Superior temporal gyrus (tissue), 1 donor: ENCODE measurements at regions not wholly inside any gene's neighbourhood (a gene's known extent, or its start where the extent isn't known, plus 50 kb on each side); places are given as distances from the start of the nearest gene placed in this dataset.
A peak's percentile ranks its signal among the peaks of the same experiment; 100 is the strongest.

Source experiments
- DNase-seq: peaks from one replicate; pipeline ENCODE4 v3.0.0-alpha.2; 2016; ENCODE audit errors: extremely low spot score

DNA sequence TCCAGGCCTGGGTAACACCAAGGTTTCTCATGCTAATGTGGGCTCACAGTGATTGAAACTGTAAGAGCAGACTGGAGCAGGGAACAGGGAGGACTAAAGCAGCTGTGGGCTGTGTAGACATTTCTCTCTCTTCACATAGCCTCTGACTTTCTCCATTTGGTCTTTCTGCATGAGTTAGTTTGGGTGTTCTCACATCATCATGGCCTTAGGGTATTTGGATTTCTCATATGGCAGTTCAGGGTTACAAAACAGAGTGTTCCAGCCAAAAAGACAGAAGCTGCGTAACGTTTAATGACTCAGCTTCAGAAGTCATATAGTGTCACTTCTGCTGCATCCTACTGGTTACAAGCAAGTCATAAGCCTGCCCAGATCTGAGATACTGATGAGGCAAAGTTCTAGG is 52.0 kb upstream of the OSBPL8 start:
- no peak for DNase-seq

DNA sequence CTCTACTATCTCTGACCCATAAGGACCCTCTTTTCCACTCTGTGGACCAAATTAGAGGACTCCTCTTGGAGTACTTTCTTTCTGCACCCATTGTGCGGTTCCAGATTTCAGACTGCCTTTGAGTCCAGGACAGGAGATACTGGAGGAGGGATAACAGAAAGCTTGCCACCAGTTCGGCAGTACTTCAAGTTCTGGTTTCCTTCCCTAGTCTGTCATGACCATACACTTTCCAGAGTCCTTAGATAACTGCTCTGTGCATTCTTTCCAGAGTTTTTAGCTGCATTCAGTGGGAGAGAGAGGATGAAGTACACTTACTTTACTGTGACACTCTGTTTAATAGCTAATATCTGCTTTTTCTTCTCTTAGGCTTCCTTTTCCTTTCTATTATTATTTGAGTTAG is 54.8 kb upstream of the OSBPL8 start:
- no peak for DNase-seq

DNA sequence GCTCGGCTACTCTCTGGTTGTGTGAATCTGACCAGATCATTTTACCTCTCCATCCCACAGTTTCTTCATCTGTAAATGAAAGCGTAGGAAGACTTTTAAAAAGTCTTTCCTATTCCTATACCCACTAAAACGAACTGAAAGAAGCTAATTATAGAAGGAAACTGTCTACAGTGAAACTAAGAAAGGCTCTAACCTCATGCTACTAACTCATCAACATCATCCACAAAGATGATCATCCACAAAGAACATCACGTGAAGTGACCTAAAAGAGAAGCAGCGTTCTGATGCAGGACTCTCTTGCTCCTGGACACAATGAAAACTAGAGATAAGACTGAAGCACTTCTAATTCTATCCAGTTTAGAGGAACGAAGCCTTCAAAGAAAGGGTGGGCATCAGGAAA is 58.5 kb upstream of the OSBPL8 start:
- no peak for DNase-seq

DNA sequence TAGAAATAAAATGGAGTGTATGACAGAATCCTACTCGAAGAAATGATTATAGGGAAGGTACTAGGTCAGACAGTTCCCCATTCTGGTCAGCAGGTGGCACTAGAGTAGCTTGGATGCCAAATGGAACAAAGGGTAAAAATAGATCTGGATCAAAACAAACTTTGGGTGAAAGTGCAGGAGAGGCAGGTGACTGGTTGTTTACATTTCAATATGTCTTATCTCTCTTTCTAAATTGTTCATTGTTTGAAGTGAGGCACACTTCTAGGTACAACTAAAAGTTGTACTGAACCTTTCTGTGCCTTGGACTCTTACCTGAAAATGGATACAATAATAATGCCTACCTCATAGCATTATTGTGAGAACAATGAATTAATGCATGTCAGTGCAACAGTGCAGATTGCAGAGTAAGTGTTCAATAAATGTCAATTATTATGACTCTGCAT is 62.0 kb upstream of the OSBPL8 start:
- DNase-seq: peak; percentile 92

DNA sequence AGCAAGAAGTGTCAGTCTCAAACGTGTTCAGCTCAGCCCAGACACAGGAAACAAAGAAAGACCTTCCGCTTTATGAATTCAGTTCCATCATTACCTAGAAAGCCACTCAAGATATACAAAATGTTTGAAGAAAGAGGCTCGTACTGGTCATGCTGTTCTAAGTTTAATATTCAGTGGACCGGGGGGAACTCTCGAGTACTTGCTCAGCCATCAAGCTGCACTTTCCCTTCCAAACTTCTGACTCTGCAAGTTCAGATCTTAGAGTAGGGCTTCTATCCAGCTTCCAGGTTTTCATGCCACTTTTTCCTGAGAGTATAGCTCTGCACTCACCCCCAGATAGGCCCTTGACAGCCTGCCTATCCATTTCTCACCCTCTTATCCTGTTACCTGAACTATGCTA is 62.8 kb upstream of the OSBPL8 start:
- DNase-seq: no peak

DNA sequence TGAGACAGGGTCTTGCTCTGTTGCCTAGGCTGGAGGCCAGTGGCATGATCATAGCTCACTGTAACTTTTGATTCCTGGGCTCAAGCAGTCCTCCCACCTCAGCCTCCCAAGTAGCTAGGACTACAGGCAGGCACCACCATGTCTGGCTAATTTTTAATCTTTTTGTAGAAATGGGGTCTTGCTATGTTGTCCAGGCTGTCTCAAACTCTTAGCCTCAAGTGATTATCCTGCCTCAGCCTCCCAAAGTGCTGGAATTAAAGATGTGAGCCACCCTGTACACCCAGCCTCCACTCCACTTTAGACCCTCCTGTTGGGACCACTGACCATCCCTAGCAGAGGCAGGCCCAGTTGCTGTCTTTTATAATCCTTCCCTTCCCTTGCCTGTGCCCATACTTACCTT is 63.3 kb upstream of the OSBPL8 start:
- no peak for DNase-seq

DNA sequence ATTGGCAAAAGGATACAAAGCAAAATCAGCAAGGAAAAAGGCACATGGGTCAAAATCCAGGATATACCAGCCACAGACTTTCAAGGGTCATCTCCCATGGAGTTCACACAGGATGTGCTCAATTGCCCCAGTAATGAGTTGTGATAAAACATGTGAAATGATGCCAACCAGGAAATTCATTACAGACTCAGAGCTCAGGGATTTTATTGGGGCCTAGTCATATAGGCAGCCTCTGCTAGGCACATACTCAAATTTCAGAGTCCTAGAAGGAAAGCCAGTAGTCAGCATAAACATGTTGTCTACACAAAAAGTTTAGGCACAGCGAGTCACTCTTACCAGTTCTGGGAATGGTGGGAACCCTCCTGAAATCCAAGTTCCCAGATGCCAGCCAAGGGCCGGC is 64.4 kb upstream of the OSBPL8 start:
- DNase-seq: no peak

DNA sequence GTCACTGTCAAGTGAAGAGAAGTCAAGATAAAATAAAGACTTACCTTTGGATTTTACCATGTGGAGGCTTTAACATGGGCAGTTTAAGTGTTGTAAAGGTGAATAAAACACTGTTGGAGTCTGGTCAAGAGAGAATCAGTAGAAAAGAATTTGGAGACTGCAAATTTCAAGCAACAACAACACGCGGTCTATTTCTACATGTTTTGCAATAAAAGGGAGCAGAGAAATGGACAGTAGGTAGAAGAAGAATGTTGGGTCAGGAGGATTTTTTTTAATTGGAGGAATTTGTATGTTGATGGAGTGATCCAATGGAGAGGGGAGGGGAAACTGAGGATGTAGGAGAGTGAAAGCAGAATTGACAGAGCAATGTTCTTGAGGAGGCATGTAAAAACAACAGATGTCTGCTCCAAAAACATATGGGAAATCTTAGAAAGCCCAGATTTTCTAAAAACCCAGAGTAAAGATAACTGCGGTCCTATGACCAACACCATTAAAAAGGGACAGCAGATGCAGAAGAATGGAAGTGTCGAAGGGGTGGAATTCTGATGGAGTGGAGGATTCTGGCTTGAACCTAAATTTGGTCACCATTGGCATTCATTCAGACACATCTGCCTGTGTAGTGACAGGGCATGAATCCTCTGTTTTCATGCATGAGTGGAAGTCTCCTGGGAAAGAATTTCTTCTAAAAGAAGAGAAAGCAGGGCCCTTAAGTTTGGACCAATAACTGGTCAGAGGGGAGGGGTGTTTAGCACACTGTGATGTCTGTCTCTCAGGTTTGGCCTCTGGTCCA is 68.0 kb upstream of the OSBPL8 start:
- peak; percentile 46 for DNase-seq

DNA sequence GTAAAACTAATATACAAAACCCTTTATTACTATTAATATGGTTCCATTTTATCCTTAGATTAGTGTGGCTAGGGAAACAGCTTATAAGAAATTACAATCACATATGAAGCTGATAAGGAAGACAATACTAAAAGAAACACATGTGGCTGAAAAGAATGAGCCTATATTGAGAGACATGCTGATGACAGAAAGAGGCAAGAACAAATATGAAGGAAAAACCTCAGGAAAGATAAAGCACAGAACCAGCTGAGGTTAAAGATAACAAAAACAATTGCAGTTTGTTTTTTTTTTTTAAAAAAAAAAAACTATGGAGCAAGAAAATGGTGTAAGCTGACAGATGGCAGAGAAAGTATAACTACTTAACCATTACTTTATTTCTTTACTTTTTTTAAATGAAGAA is 69.2 kb upstream of the OSBPL8 start:
- DNase-seq: no peak

DNA sequence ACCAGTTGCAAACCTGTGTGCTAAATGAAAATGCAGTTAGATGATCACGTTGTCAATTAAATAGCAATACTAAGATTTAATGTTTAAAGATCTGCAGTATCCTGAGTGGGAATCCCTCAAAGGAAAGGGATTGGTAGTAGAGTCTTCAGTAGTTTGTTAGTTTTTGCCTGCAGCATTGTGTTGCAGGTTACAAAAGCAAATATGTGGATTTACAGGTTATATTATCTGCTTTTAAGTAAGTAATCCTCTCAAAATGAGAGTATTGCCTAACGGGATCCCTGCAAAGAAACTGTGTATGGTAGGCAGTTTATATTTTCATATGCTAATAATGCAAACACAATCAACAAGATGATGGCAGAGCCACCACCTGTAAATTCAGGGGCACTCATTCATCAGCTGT is 72.2 kb upstream of the OSBPL8 start:
- no peak for DNase-seq

DNA sequence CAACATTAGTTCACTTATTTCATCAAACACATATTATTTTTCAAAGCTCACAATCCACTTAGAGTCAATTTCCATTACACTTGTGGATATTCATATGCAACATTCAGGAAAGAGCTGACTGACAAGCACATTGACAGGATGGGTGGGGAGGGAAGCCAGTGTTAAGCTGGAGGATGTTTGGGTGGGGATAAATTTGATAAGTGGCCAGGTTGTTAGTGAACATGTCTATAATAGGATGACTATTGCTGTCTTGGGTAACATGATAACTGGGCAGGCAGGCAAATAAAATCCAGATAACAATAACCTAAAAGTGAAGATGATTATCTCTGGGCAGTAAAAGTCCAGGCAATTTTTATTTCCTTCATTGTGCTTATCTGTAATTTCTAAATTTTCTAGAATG is 73.8 kb upstream of the OSBPL8 start:
- DNase-seq: no peak

DNA sequence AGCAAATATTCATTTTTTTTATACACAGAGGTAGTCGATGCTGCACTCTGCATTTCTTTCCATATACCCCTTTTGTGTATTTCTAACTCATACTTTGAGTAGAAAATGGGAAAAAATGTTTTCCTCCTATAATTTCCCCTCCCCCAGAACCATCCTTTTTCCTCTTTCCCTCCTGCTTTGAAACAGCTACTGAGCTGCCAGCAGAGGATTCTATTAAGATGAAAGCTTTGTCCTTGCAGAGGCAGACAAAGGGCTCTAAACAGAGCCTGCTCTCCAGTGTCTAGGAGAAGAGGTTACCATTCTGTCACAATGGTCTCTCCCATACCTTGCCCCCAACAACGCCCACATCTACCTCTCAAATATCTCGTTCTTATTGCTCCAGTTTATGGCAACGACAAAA is 74.6 kb upstream of the OSBPL8 start:
- no peak for DNase-seq

DNA sequence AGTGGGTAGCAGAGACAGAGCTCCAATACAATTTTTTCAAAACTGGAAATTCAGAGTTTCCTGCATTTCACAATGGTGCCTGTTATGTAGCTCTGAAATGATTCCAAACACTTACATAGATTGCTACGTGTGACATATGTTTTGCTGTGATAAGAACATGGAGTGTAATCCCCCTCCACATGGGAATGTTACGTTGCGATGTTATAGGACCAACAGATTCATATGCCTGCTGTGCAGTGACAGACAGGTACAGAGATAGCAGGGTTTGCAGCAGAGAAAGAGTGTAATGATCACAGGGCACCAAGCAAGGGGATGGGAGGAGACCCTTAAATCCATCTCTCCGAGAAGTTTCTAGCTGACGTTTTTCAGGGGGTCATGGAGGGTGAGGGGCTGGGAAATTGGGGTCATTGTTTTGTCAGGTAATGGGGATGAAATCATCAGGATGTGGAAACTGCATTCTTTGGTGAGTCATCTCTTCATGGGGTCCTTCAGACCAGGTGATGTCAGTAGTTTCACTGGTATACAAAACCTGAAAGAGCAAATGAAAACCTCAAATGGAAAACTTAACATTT is 76.6 kb upstream of the OSBPL8 start:
- DNase-seq: no peak

DNA sequence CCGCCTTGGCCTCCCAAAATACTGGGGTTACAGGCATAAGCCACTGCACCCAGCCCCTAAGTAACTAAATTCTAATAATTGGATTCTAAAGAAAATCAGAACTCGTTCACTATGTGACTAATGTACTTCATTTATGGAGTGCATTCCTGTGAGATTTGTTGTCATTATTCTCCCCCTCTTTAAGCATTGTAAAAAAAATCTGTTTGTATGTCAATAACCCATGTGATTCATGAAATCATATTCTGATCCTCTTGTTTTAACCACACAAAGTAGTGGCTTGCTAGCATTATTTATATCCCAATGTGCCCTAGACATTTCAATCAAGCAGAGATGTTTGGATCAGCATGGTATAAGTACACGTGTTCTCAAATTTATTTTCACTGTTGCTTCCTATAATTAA is 78.2 kb upstream of the OSBPL8 start:
- no peak for DNase-seq

DNA sequence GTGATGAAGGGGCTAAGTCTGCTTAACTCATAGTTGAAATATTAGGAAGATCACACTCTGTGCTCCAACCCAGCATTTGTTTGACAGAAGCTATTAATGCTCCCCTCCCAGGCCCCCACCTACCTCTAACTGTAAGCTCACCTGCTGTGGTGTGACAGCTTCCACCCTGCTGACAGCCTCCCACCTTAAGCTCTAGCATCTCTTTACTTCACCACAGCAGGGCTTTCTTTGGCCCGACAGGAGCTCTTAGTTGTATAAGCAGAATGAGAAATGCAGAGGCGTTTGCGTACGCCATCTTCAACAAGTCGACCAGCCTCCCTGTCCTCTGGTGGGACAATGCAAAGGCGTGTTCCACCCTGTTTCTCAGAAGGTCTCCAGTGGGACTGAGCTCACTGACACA is 80.1 kb upstream of the OSBPL8 start:
- DNase-seq: no peak

DNA sequence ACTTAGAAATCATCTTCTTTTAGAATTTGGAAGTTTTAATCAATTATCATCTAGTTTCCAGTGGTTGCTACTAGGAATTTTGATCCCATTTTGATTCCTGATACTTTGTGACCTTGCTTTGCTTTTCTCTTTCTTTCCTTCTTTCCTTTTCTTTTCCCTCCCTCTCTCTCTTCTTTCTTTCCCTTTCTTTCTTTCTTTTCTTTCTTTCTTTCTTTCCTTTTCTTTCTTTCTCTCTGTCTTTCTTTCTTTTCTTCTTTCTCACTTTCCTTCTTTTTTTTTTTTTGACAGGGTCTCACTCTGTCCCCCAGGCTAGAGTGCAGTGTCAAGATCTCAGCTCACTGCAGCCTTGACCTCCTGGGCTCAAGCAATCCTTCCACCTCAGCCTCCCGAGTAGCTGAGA is 81.5 kb upstream of the OSBPL8 start:
- no peak for DNase-seq

DNA sequence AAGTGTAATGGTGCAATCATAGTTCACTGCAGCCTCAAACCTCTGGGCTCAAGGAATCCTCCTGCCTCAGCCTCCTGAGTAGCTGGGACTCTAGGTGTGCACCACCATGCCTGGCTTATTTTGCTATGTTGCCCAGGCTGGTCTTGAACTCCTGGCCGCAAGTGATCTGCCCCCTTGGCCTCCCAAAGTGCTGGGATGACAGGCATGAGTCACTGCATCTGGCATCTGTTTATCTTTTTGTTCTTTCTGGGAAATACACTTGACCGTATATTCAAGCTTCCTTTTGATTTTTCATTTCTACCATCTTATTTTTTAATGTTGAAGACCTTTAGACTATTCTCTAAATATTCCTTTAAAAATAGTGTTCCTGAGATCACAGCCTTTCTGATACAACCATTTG is 82.4 kb upstream of the OSBPL8 start:
- DNase-seq: no peak

DNA sequence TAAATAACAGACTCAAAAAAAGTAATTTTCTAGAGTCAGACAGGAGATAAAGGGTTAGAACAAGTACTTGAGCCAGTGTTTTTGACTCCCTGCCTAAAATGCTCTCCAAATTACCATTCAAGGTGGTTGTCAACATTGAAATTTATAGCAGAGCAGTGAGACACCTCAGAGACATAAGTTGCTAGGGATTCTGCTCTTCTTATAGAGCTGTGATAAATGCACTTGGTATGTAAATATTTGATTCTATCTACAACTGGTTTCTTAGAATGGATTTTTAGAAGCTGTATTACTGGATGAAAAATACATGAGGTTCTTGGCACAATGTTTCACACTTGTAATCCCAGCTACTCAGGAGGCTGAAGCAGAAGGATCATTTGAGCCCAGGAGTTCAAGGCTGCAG is 83.9 kb upstream of the OSBPL8 start:
- DNase-seq: no peak

DNA sequence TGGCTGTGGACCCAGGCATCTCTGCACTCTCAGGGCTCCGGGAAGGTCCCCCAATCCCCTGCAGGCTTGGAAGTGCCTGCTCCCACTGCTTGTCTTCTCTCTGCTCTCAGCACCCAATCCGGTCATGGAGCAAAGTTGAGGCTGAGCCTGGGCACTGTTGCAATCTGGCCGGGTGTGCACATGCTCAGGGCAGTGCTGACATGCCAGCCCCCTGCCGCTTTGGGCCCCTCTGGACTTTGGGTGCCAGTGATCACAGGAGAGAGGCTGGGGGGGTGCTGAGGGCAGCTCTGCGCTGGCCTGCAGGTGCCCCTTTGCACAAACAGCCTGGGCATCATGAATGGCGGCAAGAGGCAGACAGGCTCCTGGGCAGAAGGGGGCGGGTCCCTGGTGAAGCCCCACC is 85.4 kb upstream of the OSBPL8 start:
- DNase-seq: no peak

DNA sequence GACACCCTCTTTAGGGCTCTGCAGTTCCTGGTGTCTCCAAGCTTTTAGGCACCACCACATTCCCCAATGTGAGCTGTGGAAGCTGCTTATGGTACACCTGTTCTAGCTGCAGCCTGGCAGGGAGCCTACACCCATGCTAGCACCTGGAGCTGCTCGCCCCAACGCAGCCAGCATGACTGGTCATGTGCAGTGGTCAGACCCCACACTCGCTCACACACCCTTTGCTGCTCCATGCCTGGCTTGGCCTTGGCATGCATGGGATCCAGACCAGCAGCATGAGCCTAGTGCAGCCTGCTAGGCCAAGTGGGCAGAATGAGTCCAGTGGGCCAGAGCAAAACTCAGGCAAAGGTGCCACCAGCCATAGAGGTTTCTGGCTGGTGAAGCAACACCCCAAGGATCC is 86.4 kb upstream of the OSBPL8 start:
- no peak for DNase-seq

DNA sequence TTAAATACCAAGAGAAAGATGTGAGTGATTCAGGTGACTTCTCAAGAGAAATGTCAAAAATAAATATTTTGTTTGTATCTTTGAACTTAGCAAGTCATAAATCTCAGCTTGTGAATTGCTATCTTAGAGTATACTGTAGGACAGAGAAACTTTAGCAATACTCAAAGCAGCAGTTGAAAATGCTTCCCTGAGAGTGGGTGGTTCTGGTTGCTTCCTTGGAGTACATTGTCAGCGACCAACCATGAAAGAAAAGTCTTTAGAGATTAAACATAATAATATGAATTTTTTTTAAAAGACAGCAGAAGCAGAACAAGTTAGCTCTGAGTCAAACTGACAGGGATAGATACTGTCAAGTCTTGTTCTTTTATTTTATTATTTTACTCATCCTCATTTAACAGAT is 86.8 kb upstream of the OSBPL8 start:
- DNase-seq: no peak

DNA sequence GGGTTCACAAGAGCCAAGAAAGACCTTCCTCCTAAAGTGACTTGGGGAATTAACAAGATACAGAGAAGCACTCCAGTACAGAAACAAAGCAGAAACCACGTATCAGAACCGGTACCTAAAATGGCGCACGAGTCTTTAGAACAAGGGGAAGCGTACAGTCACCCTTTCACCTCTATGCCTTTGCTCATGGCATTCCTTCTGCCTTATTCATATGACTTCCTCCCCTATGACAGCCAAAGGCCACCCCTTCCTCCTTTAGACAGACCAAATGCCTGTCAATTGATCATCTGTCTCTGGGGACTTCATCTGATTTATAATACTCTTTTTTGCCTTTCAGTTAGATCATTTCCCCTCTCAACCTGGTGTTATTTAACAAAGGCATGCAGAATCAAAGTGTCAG is 89.5 kb upstream of the OSBPL8 start:
- no peak for DNase-seq

DNA sequence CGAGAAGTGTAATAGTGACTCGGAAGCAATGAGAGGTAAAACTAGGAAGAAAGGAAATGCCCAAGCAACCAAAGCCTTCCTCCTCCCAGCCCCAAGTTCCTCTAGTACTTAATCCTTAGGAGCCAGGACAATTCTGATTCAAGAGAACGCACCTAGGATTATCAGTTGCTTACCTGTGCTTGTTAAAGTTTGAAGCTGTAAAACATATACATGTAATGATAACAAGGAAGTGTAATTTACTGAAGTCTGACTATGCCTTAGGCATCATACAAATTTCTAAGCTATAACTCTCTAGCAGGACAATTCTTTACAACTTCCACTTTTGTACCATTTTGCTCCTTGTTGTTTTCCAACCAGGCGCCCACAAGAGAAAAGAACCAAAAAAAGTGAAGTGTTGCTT is 92.8 kb upstream of the OSBPL8 start:
- DNase-seq: no peak

DNA sequence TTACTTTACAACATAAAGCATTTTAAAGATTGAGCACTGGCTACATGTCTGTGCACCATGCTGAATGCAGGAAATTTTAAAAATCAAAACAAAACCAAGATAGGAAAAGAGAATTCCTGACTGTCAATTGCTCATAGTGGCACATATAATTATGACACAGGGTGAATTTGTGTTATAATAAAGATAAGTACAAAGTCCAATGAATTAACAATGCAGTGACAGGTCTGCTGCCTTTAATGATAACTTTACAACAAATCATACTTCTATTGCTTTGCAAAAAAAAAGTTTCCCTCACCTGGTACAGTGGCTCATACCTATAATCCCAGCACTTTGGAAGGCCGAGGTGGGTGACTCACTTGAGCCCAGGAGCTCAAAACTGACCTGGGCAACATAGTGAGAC is 93.8 kb upstream of the OSBPL8 start:
- DNase-seq: no peak
